Breast epithelium (tissue), 4 donors: ENCODE measurements at regions not wholly inside any gene's neighbourhood (a gene's known extent, or its start where the extent isn't known, plus 50 kb on each side); places are given as distances from the start of the nearest gene placed in this dataset.

Experiments
- DNase-seq, 2 donors: peaks; one replicate each; pipeline ENCODE4 v3.0.0-alpha.2; 2019; ENCODE audit warnings: low spot score in 2 of 2
- H3K27ac ChIP-seq, 2 donors: fragments of 200-600 bp; sonication (generic) in 1 of 2; one replicate each; pipeline ENCODE4 v1.5.1; 2016 to 2019; ENCODE audit warnings: mild to moderate bottlenecking in 1 of 2
- H3K27me3 ChIP-seq, 2 donors: fragments of 200-600 bp; sonication (generic) in 1 of 2; one replicate each; pipeline versions ENCODE4 v1.5.1 to v1.6.0; 2017 to 2019; ENCODE audit warnings: control low read depth in 1 of 2, mild to moderate bottlenecking in 1 of 2
- H3K36me3 ChIP-seq: fragments of 200-600 bp; one replicate; pipeline ENCODE4 v1.5.1; 2019
- H3K4me1 ChIP-seq, 2 donors: fragments of 200-600 bp; sonication (generic); one replicate each; pipeline ENCODE4 v1.5.1; 2016 to 2019; ENCODE audit warnings: control low read depth in 1 of 2
- H3K4me3 ChIP-seq, 3 donors: fragments of 200-600 bp; sonication (generic); 1 replicate in 2 of 3; 2 replicates in 1 of 3; pipeline ENCODE4 v1.5.1; 2016 to 2019; ENCODE audit warnings: mild to moderate bottlenecking in 3 of 3, moderate library complexity in 2 of 3
- H3K9me3 ChIP-seq, 2 donors: fragments of 200-600 bp; sonication (generic) in 1 of 2; one replicate each; pipeline ENCODE4 v1.5.1; 2016 to 2019; ENCODE audit warnings: control low read depth in 1 of 2
- POLR2A ChIP-seq: fragments of 450-650 bp; IDR thresholded peaks from one replicate; pipeline ENCODE4 v1.6.1; 2016; ENCODE audit warnings: antibody characterized with exemption, mild to moderate bottlenecking, moderate library complexity
- POLR2AphosphoS5 ChIP-seq, 3 donors: sonication (generic); formaldehyde crosslinking; IDR thresholded peaks; one replicate each; pipeline ENCODE4 v1.6.1; 2017; ENCODE audit warnings: antibody characterized with exemption in 3 of 3
- intact Hi-C: fragments of 100-400 bp; cut with DNase I; formaldehyde crosslinking; loops from one replicate; pipeline ENCODE4 v1.15.1; 2023; ENCODE audit warnings: low total_unique reads
- TF ChIP-seq, protein P1 (sequence below), 3 donors: fragments of 450-650 bp; IDR thresholded peaks; one replicate each; pipeline ENCODE4 v1.5.1; 2016 to 2017; ENCODE audit warnings: antibody characterized with exemption in 3 of 3, mild to moderate bottlenecking in 3 of 3, moderate library complexity in 3 of 3

DNA sequence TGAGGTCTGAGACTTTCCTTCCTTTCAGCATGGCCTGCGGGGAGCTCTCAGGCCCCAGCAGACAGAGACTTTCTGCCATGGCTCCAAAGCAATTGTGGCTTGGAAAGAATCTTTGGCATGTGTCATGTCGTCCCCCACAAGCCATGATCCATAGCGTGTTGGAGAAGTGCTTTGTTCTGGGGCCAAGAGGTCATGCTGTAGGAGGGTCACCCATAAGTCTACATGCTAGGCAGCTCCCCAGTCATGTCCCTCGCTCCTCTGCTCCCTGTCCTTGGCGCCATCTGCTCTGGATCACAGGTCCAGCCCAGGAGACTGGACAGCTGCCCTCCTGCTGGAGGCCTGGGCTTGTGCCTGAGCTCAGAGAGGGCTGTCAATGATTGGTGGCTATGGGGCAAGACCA lies 78.8 kb upstream of the LCLAT1 start:
- H3K27me3 ChIP-seq, result no peaks in the 10 kb centered on the region
- DNase-seq, result peak in 1 of 2 donors; percentile 57
- TF ChIP-seq POLR2A (no peak), POLR2AphosphoS5 (IDR thresholded peaks at IDR 0.05) (peak in 2 of 3 donors; percentile 59 to 99)
- TF ChIP-seq, protein P1, sequence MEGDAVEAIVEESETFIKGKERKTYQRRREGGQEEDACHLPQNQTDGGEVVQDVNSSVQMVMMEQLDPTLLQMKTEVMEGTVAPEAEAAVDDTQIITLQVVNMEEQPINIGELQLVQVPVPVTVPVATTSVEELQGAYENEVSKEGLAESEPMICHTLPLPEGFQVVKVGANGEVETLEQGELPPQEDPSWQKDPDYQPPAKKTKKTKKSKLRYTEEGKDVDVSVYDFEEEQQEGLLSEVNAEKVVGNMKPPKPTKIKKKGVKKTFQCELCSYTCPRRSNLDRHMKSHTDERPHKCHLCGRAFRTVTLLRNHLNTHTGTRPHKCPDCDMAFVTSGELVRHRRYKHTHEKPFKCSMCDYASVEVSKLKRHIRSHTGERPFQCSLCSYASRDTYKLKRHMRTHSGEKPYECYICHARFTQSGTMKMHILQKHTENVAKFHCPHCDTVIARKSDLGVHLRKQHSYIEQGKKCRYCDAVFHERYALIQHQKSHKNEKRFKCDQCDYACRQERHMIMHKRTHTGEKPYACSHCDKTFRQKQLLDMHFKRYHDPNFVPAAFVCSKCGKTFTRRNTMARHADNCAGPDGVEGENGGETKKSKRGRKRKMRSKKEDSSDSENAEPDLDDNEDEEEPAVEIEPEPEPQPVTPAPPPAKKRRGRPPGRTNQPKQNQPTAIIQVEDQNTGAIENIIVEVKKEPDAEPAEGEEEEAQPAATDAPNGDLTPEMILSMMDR (IDR thresholded peaks at IDR 0.05), result no peak
- H3K36me3 ChIP-seq, result no peaks in the 10 kb centered on the region
- no peaks in the 10 kb centered on the region for H3K4me1 ChIP-seq
- peak overlapping the region in 1 of 2 donors; percentile 14 for H3K27ac ChIP-seq
- intact Hi-C loops, result no loop called here
- no peak overlapping the region for H3K4me3 ChIP-seq
- H3K9me3 ChIP-seq, result no peaks in the 10 kb centered on the region

DNA sequence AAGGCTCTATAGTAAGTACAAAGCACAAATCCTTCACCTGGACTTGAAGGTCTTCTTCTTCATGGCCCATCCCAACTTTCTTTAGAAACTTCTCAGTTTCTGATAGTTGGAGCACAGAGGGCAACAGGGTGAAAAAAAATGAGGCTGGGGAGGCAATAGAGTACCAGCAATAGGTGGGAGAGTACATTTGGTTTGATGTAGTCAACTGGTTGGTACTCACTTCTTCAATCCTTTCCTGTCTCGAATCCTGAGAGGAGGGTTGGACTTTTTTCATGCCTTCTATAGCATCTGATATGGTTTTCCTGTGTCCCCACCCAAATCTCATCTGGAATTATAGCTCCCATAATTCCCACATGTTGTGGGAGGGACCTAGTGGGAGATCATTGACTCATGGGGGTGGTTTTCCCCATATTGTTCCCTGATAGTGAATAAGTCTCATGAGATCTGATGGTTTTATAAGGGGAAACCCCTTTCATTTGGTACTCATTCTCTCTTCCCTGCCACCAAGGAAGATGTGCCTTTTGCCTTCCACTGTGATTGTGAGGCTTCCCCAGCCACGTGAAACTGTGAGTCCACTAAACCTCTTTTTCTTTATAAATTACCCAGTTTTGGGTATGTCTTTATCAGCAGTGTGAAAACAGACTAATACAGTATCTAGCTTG lies 75.9 kb upstream of the LCLAT1 start:
- no peaks in the 10 kb centered on the region for H3K4me1 ChIP-seq
- H3K36me3 ChIP-seq, result no peaks in the 10 kb centered on the region
- H3K9me3 ChIP-seq, result no peaks in the 10 kb centered on the region
- no peak for TF ChIP-seq POLR2A
- TF ChIP-seq POLR2AphosphoS5 (IDR thresholded peaks at IDR 0.05), result no peak
- TF ChIP-seq, protein P1 (IDR thresholded peaks at IDR 0.05), result no peak
- intact Hi-C loops, result no loop called here
- no peak for DNase-seq
- no peaks in the 10 kb centered on the region for H3K27me3 ChIP-seq
- H3K27ac ChIP-seq, result peak overlapping the region in 1 of 2 donors; percentile 76
- no peak overlapping the region for H3K4me3 ChIP-seq

DNA sequence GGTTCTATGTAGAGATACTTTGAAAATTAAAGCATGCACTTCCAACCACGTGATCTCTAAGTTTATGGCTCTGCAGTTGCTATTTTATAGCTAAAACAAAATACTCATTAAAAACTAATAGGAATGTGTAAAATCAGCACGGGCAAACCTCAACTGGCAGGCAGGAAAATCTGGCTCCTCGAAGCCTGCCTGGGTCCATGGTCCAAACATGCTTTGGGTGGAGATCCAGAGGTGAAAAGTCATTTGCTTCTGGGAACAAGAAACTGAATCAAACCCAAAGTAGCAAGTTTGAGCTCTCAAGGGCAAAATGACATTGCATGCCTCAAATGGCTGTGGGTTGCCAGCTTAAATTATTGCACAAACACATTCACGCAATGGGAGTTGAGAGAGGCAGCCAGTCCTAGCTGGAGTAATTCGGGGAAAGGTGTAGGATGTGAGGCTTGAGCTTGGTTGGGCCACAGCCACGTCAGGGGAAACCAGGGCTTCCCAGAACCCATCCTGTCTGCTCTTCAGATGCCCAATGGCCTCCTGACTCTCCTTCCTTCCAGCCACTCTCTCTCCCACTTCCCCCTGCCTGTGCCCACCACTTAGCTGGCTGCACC lies 75.2 kb upstream of the LCLAT1 start:
- Histone ChIP-seq H3K27me3 (no peaks in the 10 kb centered on the region), H3K36me3 (no peaks in the 10 kb centered on the region), H3K4me3 (no peak overlapping the region), H3K9me3 (no peaks in the 10 kb centered on the region), H3K27ac (peak overlapping the region in 1 of 2 donors; percentile 76), H3K4me1 (no peaks in the 10 kb centered on the region)
- TF ChIP-seq, protein P1 (IDR thresholded peaks at IDR 0.05), result no peak
- TF ChIP-seq POLR2A (no peak), POLR2AphosphoS5 (IDR thresholded peaks at IDR 0.05) (no peak)
- DNase-seq, result peak in 1 of 2 donors; percentile 48
- intact Hi-C loops, result no loop called here

GRCh38 chr2:30372826-30373225 lies 74.2 kb upstream of the LCLAT1 start:
- no peak for DNase-seq
- Histone ChIP-seq H3K27me3 (no peaks in the 10 kb centered on the region), H3K36me3 (no peaks in the 10 kb centered on the region), H3K4me3 (no peak overlapping the region), H3K4me1 (no peaks in the 10 kb centered on the region), H3K27ac (no peak overlapping the region), H3K9me3 (no peaks in the 10 kb centered on the region)
- intact Hi-C loops, result no loop called here
- TF ChIP-seq POLR2A (no peak), POLR2AphosphoS5 (IDR thresholded peaks at IDR 0.05) (no peak)
- TF ChIP-seq, protein P1 (IDR thresholded peaks at IDR 0.05), result no peak

GRCh38 chr2:30373881-30374302 lies 73.2 kb upstream of the LCLAT1 start:
- H3K4me3 ChIP-seq, result no peak overlapping the region
- H3K36me3 ChIP-seq, result no peaks in the 10 kb centered on the region
- intact Hi-C loops, result no loop called here
- no peak for DNase-seq
- H3K27ac ChIP-seq, result no peak overlapping the region
- no peaks in the 10 kb centered on the region for H3K9me3 ChIP-seq
- no peaks in the 10 kb centered on the region for H3K4me1 ChIP-seq
- no peaks in the 10 kb centered on the region for H3K27me3 ChIP-seq
- TF ChIP-seq, protein P1 (IDR thresholded peaks at IDR 0.05), result no peak
- TF ChIP-seq POLR2AphosphoS5 (IDR thresholded peaks at IDR 0.05) (no peak), POLR2A (no peak)
